DMS114 treated with DMSO at 0.1 percent for 48 hours (cell line): ENCODE measurements at regions not wholly inside any gene's neighbourhood (a gene's known extent, or its start where the extent isn't known, plus 50 kb on each side); places are given as distances from the start of the nearest gene placed in this dataset.
"Not testable (repeated sequence)": the region's sequence is repeated elsewhere in the genome, so short reads cannot be mapped to it uniquely, and the experiment has no call there.

ENCODE experiments used
- DNase-seq: peaks from one replicate; lab custom pipeline; 2025; ENCODE audit not compliant: unreplicated experiment; lab: John Stamatoyannopoulos, UW

DNA sequence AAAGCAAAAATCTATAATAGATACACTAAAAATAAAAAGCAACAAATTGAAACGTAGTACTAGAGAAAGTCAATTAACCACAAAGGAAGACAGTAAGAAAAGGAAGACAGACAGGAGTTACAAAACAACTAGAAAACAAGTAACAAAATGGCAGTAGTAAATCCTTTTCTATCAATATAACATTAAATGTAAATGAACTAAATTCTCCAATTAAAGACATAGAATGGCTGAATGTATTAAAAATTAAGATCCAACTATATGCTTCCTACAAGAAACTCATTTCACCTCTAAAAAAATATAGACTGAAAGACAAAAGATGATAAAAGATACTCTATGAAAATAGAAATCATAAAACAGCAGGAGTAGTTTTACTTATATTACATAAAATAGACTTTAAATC is 79.1 kb downstream of the CTH start:
- no peak for DNase-seq

DNA sequence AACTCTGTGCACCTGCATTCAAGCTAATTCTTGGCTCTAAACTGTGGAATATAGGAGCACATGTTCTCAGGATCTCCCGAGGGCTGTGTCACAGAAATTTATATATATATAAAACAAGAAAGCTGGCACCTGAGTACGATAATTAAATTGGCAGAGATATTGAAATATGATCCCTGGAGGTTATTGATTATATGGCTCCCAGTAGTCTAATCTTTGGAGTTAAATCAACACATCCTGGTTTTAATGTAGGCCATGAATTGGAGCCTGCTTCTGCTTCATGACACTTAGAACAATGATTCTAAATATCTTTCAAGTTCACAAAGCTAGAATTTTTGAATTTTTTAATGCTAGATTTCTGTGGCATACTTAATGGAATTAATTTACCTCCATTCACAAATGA is 84.3 kb downstream of the CTH start:
- no peak for DNase-seq

DNA sequence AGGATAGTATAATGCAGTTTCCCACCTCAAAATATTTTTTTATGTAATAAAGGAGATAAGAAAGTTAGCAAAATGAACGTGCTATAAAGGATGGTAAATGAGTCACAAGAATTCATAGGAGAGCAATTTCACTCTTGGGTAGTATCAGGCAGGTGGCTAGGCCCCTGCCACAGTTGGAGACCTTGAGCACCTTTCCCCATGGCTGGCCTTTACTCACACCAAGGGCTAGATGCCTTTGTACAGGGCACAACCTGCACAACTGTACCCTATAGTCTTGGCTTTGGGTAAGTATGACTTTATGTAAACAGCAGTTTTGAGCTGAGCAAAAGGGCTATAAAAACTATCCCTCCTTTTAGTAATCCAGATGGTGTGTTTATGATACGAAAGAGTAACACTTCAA is 85.1 kb downstream of the CTH start:
- no peak for DNase-seq

DNA sequence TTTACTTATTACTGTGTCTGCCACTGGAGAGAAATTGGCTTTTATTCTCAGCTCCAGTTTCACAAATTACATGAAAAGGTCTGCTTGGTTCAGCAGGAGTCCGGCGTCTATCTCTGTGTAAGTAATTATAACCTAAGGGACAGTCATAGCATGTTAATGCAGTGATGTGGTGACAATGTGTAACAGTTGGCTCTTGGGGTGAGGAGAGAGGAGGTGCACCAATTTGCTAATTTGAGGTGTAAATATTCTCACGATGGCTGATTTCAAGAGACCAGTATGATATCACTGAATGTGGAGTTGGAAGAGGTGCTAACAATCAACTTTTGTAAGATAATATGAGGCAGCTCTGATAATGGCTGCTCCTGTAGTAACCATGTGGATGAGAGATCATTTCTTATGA is 86.1 kb downstream of the CTH start:
- no peak for DNase-seq

DNA sequence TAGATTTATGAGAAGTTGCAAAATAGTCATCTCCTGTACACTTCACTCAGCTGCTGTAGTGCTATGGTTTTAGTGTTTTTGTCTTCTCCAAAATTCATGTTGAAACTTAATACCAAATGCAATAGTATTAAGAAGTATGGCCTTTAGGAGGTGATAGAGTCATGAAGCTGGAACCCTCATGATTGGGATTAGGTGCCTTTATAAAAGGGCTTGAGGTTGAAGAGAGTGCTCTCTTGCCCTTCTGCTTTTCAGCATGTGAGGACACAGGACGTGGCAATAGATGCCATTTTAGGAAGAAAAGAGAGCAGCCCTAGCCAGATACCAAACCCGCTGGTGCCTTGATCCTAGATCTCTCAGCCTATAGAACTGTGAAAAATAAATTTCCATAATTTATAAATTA is 87.6 kb downstream of the CTH start:
- DNase-seq = no peak

DNA sequence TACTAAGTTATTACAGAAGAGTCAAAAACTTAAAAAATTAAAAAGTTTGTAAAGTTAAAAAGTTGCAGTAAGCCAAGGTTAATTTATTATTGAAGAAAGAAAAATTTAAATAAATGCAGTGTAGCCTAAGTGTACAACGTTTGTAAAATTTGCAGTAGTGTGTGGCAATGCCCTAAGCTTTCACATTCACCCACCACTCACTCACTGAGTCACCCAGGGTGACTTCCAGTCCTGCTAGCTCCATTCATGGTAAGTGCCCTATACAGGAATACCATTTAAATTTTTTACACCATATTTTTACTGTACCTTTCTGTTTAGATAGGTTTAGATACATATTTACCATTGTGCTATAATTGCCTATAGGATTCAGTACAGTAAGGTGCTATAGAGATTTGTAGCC is 88.6 kb downstream of the CTH start:
- DNase-seq = no peak

DNA sequence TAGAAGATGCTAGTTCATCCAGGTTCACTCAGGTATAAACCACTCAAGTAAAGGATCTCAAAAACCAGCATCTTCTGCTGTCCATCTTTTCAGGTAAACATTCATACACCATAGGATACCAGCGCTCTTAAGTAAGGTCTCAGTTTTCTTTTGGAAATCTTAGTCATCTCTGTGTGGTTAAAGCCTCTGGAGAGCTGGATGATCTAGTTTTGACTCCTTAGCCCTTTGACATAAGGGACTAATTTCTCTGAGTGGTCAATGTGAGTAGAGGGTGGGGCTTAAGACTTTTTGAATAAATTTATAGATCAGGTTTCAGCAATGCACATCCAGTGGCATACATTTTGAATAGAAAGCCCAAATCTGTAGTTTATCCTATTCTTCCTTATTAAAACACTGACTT is 92.3 kb downstream of the CTH start:
- no peak for DNase-seq

DNA sequence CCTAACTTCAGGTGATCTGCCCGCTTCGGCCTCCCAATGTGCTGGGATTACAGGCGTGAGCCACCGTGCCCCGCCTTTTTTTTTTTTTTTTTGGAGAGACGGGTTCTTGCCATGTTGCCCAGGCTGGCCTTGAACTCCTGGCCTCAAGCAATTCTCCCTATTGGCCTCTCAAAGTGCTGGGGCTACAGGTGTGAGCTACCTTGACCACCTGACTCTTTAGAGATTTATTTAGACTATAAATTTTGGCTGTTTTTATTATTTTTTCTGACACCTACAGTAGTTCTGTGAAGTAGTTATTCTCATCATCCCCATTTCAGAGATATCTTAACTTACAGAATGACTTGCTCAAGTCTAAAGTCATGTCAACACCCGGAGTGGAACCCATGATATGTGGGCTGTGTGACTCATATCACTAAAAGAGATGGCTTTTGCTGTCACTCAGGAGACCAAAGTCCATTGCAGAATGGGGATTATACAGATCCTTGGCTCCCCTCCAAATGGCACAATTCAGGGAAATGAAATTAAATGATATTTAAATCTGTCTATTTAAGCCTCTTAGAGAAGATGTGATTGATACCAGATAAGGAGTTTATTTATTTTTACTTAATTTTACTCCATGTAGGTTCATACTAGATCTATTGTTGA is 93.2 kb downstream of the CTH start:
- no peak for DNase-seq

DNA sequence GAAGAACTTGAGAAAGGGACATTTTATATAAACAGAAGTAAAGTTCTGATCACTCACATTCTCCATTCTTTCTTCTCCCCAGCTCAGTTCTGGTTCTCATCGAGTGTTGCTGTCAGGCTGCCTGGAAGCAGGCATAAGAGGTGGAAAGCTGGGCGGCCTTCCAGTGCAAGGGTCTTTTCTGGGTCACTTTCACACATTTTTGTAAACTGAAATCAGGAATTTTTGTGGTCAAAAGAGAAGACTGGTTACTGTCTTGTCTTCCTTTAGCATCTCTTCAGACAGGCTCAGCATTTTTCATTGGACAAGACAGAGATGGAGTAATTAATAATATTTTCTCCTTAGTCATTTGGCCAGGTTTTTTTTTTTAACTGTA is 93.7 kb downstream of the CTH start:
- no peak for DNase-seq

DNA sequence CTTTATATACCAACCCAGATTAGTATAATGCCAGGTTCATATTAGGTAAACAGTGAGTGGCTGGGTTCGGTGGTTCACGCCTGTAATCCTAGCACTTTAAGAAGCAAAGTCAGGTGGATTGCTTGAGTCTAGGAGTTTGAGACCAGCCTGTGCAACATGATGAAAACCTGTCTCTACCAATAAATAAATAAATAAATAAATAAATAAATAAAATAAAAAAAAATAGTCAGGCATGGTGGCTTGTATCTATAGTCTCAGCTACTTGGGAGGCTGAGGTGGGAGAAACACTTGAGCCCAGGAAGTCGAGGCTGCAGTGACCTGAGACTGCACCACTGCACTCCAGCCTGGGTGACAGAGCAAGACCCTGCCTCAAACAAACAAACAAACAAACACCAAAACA is 96.9 kb downstream of the CTH start:
- DNase-seq = not testable (repeated sequence)

DNA sequence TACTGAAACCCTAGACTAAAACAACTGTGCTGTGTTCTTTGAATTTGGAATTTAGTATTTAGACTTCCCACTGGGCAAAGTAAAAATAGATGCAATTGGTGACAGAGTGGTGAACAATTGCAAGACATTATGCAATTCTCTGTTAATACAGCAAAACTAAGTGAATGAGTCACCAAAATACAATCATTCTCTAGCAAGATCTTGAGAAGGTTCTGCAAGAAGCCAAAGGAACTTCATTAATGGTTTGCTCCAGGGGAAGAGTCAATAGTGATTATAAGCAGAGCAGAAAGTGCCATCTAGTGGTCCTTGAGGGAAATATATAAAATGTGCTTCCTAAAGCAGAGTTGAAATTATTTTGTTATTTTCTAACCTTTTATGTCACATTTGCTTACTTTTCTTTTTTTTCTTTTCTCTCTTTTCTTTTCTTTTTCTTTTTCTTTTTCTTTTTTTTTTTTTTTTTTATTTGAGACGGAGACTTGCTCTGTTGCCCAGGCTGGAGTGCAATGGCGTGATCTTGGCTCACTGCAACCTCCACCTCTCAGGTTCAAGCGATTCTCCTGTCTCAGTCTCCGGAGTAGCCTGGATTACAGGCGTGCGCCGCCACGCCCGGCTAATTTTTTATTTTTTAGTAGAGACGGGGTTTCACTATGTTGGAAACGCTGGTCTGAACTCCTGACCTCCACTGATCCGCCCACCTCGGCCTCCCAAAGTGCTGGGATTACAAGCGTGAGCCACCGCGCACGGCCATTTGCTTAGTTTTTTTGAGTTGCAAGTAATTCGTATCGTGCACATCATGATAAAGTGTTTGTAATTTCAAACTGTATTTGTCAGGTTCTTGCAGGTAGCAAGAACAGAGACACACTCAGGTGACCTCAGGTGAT is 99.2 kb downstream of the CTH start:
- peak; percentile 77 for DNase-seq

DNA sequence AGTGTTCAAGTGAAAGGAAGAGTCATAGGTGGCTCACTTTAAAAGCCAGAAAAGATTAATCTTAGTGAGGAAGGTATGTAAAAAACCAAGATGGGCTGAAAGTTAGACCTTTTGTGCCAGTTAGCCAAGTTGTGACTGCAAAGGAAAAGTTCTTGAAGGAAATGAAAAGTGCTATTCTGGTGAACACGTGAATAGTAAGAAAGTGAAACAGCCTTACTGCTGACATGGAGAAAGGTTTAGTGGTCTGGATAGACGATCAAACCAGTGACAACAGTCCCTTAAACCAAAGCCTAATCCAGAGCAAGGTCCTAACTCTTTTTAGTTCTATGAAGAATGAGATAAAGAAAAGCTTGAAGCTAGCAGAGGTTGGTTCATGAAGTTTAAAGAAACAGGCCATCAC is 106.4 kb downstream of the CTH start:
- no peak for DNase-seq

DNA sequence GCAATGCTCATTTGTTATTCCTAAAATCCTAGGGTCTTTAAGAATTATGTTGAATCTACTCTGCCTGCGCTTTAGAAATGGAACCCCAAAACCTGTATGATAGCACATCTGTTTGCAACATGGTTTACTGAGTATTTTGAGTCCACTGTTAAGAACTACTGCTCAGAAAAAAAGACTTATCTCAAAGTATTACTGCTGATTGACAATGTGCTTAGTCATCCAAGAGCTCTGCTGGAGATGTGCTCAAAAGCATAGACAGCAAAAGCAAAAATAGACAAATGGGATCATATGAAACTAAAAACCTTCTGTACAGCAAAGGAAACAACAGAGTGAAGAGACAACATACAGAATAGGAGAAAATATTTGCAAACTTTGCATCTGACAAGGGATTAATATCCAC is 107.0 kb downstream of the CTH start:
- no peak for DNase-seq

DNA sequence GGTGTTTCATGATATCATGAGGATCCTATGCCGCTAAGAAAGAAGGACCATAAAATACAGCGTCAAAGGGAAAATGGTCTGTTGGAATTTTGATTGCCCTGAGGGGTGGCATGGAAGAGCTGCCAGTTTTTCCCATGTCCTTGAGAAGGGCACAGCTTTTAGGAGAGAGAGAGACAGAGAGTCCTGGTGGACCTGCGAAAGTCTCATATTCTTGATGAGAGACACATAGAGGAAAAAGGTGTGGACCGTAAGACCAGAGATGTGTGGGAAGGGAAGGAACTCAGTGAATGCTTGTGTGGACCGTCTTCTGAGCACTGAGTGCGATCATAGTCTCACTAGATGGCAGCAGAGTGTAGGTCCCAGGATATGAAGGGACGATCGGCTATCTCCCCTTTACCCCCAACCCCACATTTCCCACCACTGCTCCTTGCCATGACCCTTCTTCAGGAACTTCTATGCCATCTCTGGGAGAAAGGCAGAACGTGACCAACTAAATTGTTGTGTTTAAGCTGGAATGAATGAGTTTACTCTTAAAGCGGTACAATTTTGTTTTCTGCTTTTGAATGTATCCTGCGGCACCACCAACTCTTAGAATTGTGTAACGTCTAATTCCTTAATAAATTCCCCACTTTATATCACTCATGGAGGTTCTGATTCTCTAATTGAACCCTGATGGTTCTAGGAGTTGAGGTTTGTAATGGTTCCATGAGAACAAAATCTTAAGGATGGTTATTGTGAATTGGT is 117.7 kb downstream of the CTH start:
- DNase-seq = peak; percentile 36

DNA sequence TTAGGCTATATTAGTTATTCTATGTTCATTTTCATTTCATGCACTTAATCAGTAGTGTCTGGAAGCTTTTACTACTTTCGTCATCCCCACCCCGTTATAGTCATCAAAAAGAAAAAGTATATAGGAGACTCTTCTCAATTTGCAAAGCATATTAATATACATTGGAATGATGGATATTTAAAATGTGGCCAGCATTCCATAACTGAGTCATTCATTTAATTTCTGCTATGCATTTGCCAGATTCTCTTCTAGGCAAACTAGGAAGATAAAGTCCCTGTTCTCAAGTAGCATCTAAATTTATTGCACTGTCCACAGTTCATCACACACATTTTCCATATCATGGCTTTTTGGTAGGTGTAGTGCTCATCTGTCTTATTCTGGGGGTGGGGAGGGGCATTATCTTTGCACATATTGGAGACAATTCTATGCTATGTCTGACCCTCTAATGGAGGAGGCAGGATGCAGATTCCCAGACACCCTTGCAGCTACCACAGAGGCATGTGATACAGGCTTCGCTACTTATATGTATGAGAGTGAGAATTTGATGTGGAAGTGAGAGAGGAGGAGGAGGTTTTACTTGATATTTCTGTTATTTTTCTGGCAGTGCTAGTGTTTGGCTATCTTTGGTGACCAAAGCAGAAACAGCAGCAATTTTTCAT is 125.8 kb downstream of the CTH start:
- DNase-seq = no peak

DNA sequence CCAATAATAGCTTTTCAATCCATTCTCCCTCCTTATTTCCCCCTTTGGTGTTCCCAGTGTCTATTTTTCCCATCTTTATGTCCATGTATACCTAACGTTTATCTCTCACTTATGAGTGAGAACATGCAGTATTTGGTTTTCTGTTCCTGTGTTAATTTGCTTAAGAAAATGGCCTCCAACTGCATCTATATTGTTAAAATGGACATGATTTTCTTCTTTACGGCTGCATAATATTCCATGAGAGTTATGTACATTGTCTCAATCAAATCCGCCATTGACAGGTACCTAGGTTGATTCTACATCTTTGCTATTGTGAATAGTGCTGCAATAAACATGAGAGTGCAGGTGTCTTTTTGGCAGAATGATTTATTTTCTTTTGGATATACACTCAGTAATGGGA is 126.7 kb downstream of the CTH start:
- DNase-seq = no peak

DNA sequence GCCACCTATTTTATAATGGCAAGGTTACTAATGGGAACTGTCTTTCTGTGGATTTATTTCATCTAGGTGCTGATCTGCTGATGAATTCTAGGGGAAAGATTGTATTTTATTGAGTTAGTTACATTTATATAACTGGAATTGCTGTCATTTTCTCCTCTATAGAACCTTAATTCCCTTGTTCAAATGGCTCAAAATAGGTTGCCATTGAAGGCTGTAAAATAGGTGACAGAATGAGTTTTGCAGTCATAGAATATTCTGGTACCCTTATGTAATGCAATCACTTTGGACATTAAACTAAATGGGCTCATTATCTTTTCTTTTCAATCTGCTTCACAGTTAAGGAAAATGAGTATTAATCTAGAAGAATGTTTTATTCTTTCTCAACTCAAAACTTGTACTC is 131.0 kb downstream of the CTH start:
- DNase-seq = no peak

DNA sequence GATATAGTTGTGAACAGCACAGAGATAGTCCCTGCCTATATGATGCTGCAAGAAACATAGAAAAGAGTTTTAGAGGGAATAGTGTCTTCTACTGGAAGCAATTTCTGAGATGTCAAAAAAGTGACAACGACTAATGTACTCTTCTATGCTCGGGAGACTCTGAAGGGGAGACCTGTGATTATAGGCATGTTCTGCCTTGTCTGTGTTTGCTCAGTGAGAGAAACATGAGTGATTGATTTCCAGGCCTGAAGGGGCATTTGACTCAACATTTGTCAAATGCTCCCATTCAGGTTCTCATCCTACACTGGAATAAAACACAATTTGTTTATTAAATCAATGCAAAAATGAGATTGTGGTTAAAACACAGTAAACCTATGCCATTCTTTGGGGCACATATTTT is 131.8 kb downstream of the CTH start:
- no peak for DNase-seq

DNA sequence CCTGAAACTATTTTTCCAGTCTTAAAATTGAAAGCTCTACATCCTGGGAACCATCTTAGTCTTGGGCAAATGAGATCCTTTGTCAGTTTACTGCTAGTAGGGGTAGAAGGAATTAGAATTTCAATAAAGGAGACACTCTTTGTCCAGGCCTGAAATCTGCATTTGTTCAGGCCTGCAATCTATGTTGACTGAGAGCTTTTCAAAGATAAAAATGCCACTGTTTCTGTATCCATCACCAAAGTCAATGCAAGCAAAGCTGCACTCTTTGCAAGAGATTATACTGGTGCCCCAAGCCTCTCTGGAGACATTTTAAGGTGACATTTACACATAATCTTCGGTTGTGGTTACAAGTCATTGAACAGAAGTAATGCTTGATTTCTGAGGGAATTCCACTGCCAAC is 135.7 kb downstream of the CTH start:
- DNase-seq = no peak

DNA sequence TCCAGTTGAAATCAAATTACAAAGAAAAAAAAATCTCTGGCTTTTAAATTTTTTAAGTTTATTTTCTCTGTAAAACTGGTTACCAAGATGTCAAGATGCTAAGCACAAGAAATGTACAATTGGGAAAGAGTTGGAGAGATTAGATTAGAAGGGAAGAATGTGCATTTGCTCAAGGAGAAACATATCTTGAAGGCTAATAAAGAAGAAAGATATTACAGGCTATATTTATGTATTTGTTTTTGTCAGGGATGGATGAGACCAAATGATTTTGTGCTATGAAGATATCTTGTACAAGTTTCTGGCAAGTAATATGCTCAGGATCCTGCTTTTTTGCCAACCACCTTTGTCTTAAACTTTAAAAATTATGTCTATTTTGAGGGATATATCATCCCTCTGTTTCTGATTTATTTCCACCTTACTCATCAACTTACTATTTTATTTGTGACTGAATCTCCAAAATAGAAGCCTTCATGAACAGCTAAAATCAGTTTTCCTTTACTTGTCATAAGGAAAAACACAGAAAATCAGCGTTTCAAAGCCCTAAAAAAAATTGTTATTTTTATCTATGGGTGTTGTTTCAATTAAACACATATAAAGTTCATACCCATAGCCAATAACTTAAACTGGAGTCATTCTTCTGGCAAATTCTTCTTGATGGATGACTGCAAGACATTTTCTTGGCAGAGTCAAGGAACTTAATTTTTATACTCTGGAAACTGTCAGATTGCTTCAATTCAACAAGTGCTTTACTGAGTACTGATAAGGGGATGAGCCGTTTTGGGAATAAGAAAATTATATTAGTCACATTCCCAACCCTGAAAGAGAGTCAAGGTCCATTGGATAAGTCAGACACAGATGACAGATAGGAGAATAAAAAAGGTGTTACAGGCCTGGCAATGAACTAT is 141.8 kb downstream of the CTH start:
- no peak for DNase-seq

DNA sequence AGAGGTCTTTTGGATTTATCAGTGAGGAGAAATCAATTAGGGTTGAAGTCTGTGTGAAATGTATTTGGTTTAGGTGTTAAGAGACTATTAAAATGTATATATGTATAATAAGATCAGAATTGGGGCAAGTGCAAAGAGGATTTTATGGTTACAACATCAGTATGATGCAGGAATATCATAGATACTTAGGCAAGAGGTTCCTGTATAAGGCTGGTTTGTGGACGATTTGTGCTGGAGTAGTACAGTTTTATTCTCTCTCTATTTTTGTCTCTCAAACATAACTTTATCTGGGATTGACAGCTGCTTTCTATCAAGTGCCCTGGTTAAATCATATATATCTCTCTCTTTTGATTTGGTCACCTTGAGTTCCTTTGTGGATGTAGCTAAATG is 142.5 kb downstream of the CTH start:
- DNase-seq = no peak
